Neural progenitor cell (in vitro differentiated cells): ENCODE measurements at regions not wholly inside any gene's neighbourhood (a gene's known extent, or its start where the extent isn't known, plus 50 kb on each side); places are given as distances from the start of the nearest gene placed in this dataset.
A peak's percentile ranks its signal among the peaks of the same experiment; 100 is the strongest.

Source experiments
- DNase-seq: peaks from one replicate; pipeline ENCODE4 v3.0.0-alpha.2; 2016; ENCODE audit warnings: low spot score
- H2AFZ ChIP-seq: fragments of 200-600 bp; sonication (generic); replicated peaks from 2 replicates; pipeline ENCODE4 v1.6.1; 2016; ENCODE audit warnings: antibody characterized with exemption
- H3F3A ChIP-seq: fragments of 200-600 bp; sonication (generic); 2 replicates; pipeline ENCODE4 v1.6.1; 2016; ENCODE audit warnings: antibody characterized with exemption, low read depth
- H3K27ac ChIP-seq: fragments of 200-600 bp; sonication (generic); 2 replicates; pipeline ENCODE4 v1.5.1; 2016; ENCODE audit warnings: mild to moderate bottlenecking
- H3K27me3 ChIP-seq: fragments of 200-600 bp; sonication (generic); 2 replicates; pipeline ENCODE4 v1.6.1; 2016; ENCODE audit warnings: mild to moderate bottlenecking, moderate library complexity
- H3K36me3 ChIP-seq: fragments of 200-600 bp; sonication (generic); 2 replicates; pipeline ENCODE4 v1.5.1; 2016
- H3K4me1 ChIP-seq: fragments of 200-600 bp; sonication (generic); 2 replicates; pipeline ENCODE4 v1.6.1; 2016; ENCODE audit warnings: mixed run types
- H3K4me2 ChIP-seq: fragments of 200-600 bp; sonication (generic); 2 replicates; pipeline ENCODE4 v1.6.1; 2016
- H3K4me3 ChIP-seq: fragments of 200-600 bp; sonication (generic); 2 replicates; pipeline ENCODE4 v1.5.1; 2016
- H3K79me2 ChIP-seq: fragments of 200-600 bp; sonication (generic); 2 replicates; pipeline ENCODE4 v1.6.1; 2016; ENCODE audit warnings: low read depth
- H3K9ac ChIP-seq: fragments of 200-600 bp; sonication (generic); 2 replicates; pipeline ENCODE4 v1.6.1; 2016
- H3K9me3 ChIP-seq: fragments of 200-600 bp; sonication (generic); 2 replicates; pipeline ENCODE4 v1.5.1; 2016; ENCODE audit warnings: low read depth
- H4K20me1 ChIP-seq: fragments of 200-600 bp; sonication (generic); 2 replicates; pipeline ENCODE4 v1.6.1; 2016; ENCODE audit warnings: low read depth
- H3K27ac Mint-ChIP-seq: 3 replicates; pipeline ENCODE4 v1.8.0; 2021; ENCODE audit warnings: mixed read lengths
- H3K27me3 Mint-ChIP-seq: 2 replicates; pipeline ENCODE4 v1.8.0; 2022; ENCODE audit warnings: low read depth, mild to moderate bottlenecking, inconsistent platforms, moderate library complexity, mixed read lengths; ENCODE audit not compliant: insufficient read depth
- H3K36me3 Mint-ChIP-seq: 3 replicates; pipeline ENCODE4 v1.8.0; 2021; ENCODE audit warnings: mixed read lengths
- H3K4me1 Mint-ChIP-seq: 3 replicates; pipeline ENCODE4 v1.8.0; 2021; ENCODE audit warnings: mixed read lengths
- H3K4me3 Mint-ChIP-seq: 3 replicates; pipeline ENCODE4 v1.8.0; 2021; ENCODE audit warnings: mild to moderate bottlenecking, moderate library complexity, mixed read lengths
- H3K9me3 Mint-ChIP-seq: 3 replicates; pipeline ENCODE4 v1.8.0; 2020; ENCODE audit warnings: mixed read lengths
- EZH2 ChIP-seq: fragments of 200-600 bp; sonication (generic); IDR thresholded peaks from 2 replicates; pipeline ENCODE4 v1.6.1; 2017; ENCODE audit warnings: antibody characterized with exemption, mild to moderate bottlenecking, moderate library complexity
- EZH2phosphoT487 ChIP-seq: fragments of 200-600 bp; sonication (generic); IDR thresholded peaks from 2 replicates; pipeline ENCODE4 v1.6.1; 2017; ENCODE audit warnings: antibody characterized with exemption
- TF ChIP-seq, protein P1 (sequence below): fragments of 200-600 bp; sonication (generic); IDR thresholded peaks from 2 replicates; pipeline ENCODE4 v1.5.1; 2017; ENCODE audit warnings: antibody characterized with exemption, mild to moderate bottlenecking

DNA sequence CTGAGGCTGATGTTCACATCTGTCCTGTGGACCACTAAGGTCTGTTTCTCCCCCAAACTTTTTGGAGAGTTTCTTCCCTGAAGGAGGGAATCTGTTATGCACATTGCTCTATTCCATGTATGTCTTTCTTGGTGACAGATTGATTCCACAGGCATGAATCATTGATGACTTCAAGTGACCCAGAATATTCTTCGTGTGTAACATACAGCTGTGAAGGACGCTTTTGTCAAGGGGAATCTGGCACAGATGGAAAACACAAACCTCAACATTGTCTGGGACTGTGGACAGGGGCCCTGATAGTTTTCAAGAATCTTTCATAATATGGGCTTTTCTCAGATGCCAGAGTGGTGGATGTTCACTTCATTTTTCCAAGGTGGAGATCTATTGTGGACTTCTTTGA lies 223.1 kb upstream of the MAF start:
- no peaks in the 10 kb centered on the region for H4K20me1 ChIP-seq
- H3K36me3 Mint-ChIP-seq, result no peaks in the 10 kb centered on the region
- no peak overlapping the region for H3K27ac Mint-ChIP-seq
- H3K79me2 ChIP-seq, result no peaks in the 10 kb centered on the region
- TF ChIP-seq EZH2phosphoT487, result no peak
- TF ChIP-seq, protein P1, sequence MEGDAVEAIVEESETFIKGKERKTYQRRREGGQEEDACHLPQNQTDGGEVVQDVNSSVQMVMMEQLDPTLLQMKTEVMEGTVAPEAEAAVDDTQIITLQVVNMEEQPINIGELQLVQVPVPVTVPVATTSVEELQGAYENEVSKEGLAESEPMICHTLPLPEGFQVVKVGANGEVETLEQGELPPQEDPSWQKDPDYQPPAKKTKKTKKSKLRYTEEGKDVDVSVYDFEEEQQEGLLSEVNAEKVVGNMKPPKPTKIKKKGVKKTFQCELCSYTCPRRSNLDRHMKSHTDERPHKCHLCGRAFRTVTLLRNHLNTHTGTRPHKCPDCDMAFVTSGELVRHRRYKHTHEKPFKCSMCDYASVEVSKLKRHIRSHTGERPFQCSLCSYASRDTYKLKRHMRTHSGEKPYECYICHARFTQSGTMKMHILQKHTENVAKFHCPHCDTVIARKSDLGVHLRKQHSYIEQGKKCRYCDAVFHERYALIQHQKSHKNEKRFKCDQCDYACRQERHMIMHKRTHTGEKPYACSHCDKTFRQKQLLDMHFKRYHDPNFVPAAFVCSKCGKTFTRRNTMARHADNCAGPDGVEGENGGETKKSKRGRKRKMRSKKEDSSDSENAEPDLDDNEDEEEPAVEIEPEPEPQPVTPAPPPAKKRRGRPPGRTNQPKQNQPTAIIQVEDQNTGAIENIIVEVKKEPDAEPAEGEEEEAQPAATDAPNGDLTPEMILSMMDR, result no peak
- no peak for TF ChIP-seq EZH2
- H3K27ac ChIP-seq, result no peak overlapping the region
- H3K27me3 ChIP-seq, result no peaks in the 10 kb centered on the region
- no peaks in the 10 kb centered on the region for H3K4me1 Mint-ChIP-seq
- no peak overlapping the region for H3K9ac ChIP-seq
- H3F3A ChIP-seq, result no peaks in the 10 kb centered on the region
- H3K9me3 ChIP-seq, result no peaks in the 10 kb centered on the region
- no peak overlapping the region for H3K4me2 ChIP-seq
- no peaks in the 10 kb centered on the region for H3K36me3 ChIP-seq
- no peaks in the 10 kb centered on the region for H3K4me1 ChIP-seq
- no peak overlapping the region for H3K4me3 Mint-ChIP-seq
- no peak for DNase-seq
- no peak overlapping the region for H3K4me3 ChIP-seq
- no peak overlapping the region for H2AFZ ChIP-seq
- no peaks in the 10 kb centered on the region for H3K9me3 Mint-ChIP-seq
- no peaks in the 10 kb centered on the region for H3K27me3 Mint-ChIP-seq

- H3K4me1 ChIP-seq, result no peaks in the 10 kb centered on the region
- H3K27ac Mint-ChIP-seq, result no peak overlapping the region
- DNase-seq, result no peak
- H3K4me1 Mint-ChIP-seq, result no peaks in the 10 kb centered on the region
- H3K9me3 Mint-ChIP-seq, result no peaks in the 10 kb centered on the region
- TF ChIP-seq, protein P1, result no peak
- TF ChIP-seq EZH2 (no peak), EZH2phosphoT487 (no peak)
- H3K27ac ChIP-seq, result no peak overlapping the region
- peaks cover 2% of the 10 kb centered on the region for H3K27me3 Mint-ChIP-seq
- H3K9ac ChIP-seq, result no peak overlapping the region
- H3K9me3 ChIP-seq, result no peaks in the 10 kb centered on the region
- H3K27me3 ChIP-seq, result no peaks in the 10 kb centered on the region
- H3K4me3 ChIP-seq, result no peak overlapping the region
- no peak overlapping the region for H2AFZ ChIP-seq
- no peaks in the 10 kb centered on the region for H3K79me2 ChIP-seq
- no peaks in the 10 kb centered on the region for H3F3A ChIP-seq
- no peak overlapping the region for H3K4me2 ChIP-seq
- no peaks in the 10 kb centered on the region for H4K20me1 ChIP-seq
- H3K4me3 Mint-ChIP-seq, result no peak overlapping the region
- no peaks in the 10 kb centered on the region for H3K36me3 Mint-ChIP-seq
- no peaks in the 10 kb centered on the region for H3K36me3 ChIP-seq
These were observed 221.4 kb upstream of the MAF start for GRCh38 chr16:79821911-79822310.

DNA sequence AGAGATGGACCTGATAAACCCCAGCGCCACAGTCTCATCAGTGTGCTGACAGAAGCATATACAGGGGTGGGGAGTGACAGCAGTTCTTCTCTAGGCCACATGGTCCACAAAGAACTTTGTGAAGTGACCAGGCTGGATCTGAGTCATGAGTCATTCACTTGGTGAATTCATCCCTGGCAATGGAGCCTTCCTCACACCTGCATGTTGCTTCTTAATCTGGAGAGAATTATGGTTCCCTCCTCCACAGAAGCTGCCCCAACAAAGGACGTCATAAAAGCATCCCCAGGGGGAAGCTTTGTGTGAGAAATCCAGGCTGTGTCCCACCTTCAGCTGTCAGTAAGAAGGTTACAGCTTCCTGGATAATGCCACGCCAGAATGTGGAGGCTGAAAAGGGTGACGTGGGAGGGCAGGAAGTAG lies 215.6 kb upstream of the MAF start:
- H3K9ac ChIP-seq, result no peak overlapping the region
- no peak overlapping the region for H3K4me3 ChIP-seq
- no peak overlapping the region for H3K27ac ChIP-seq
- DNase-seq, result no peak
- H4K20me1 ChIP-seq, result no peaks in the 10 kb centered on the region
- Mint-ChIP-seq H3K9me3 (no peaks in the 10 kb centered on the region), H3K27me3 (peaks cover 2% of the 10 kb centered on the region), H3K4me3 (no peak overlapping the region), H3K36me3 (no peaks in the 10 kb centered on the region), H3K27ac (no peak overlapping the region), H3K4me1 (peaks cover 5% of the 10 kb centered on the region)
- H3K27me3 ChIP-seq, result no peaks in the 10 kb centered on the region
- TF ChIP-seq, protein P1, result no peak
- no peak for TF ChIP-seq EZH2
- no peak for TF ChIP-seq EZH2phosphoT487
- no peaks in the 10 kb centered on the region for H3K79me2 ChIP-seq
- H3F3A ChIP-seq, result no peaks in the 10 kb centered on the region
- H3K36me3 ChIP-seq, result no peaks in the 10 kb centered on the region
- no peaks in the 10 kb centered on the region for H3K9me3 ChIP-seq
- no peak overlapping the region for H3K4me2 ChIP-seq
- peak overlapping the region; percentile 9 for H2AFZ ChIP-seq
- no peaks in the 10 kb centered on the region for H3K4me1 ChIP-seq

DNA sequence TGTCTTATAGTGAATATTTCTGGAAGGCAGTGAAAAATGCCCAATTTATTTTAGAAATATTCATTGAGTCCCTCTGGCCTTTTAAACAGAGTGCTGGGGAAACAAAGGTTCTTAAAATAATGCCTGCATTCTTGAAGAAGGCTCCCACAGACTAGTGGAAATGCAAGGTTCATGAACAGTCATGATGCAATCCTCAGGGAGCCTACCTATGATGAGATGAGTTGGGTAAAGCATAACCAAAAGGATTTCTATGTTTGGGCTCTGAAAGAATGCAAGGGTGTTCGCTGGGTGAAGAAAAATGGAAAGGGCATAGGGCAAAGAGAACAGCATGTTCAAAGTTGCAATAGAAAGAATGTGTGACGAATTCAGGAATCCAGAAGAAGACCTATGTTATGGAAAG lies 214.5 kb upstream of the MAF start:
- no peaks in the 10 kb centered on the region for H3K79me2 ChIP-seq
- H4K20me1 ChIP-seq, result no peaks in the 10 kb centered on the region
- H3K27me3 ChIP-seq, result no peaks in the 10 kb centered on the region
- no peaks in the 10 kb centered on the region for H3K9me3 ChIP-seq
- no peaks in the 10 kb centered on the region for H3K4me1 ChIP-seq
- H3K4me3 ChIP-seq, result no peak overlapping the region
- TF ChIP-seq EZH2phosphoT487 (no peak), EZH2 (no peak)
- TF ChIP-seq, protein P1, result no peak
- H3K27ac ChIP-seq, result no peak overlapping the region
- DNase-seq, result no peak
- no peak overlapping the region for H2AFZ ChIP-seq
- Mint-ChIP-seq H3K36me3 (no peaks in the 10 kb centered on the region), H3K4me1 (peaks cover 5% of the 10 kb centered on the region), H3K4me3 (no peak overlapping the region), H3K9me3 (no peaks in the 10 kb centered on the region), H3K27me3 (peaks cover 2% of the 10 kb centered on the region), H3K27ac (no peak overlapping the region)
- H3F3A ChIP-seq, result no peaks in the 10 kb centered on the region
- H3K9ac ChIP-seq, result no peak overlapping the region
- H3K4me2 ChIP-seq, result no peak overlapping the region
- H3K36me3 ChIP-seq, result no peaks in the 10 kb centered on the region
